ENCODE measurements at regions not wholly inside any gene's neighbourhood (a gene's known extent, or its start where the extent isn't known, plus 50 kb on each side); places are given as distances from the start of the nearest gene placed in this dataset.

DNA sequence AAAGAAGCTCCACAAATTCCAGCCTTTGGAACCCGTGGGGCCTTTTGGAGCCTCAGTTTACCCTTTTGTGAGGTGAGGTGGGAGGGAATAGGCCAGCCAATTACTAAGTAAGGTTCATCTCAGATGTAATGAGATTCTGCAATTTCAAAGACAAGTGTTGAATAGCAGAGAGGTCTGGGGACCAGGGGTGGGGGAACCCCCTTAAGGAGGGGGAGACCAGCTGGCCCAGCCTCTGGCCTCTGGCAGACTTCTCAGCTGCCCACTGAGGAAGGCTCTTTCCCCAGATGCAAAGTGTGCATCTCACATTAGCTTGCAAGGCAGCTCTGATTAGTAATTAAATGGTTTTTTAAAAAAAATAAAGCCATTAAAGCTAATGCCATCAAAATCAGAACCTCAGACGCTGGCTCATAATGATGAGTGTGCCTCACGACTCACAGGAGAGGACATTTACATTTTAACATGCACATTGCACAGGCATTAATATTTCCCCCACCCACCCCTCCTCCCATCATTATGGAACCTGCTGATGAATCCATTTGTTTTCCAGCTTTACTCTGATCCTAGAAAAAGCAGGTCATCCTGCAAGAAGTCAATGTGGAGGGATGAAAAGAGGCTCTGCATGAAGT, 176.7 kb upstream of the TLE3 start:
- Histone ChIP-seq H3K4me3 (no peak overlapping the region), H3K9ac (ENCODE audit: insufficient read length) (no peak overlapping the region), H3K9me3 (ENCODE audit: low read depth, low read length) (no peaks in the 10 kb centered on the region), H3K36me3 (ENCODE audit: insufficient read depth, low read length) (no peaks in the 10 kb centered on the region), H3K27ac (no peak overlapping the region)
- TF ChIP-seq POLR2AphosphoS5 (IDR thresholded peaks at IDR 0.05; ENCODE audit: borderline replicate concordance, low read depth, low read length) (no peak), EZH2 (IDR thresholded peaks at IDR 0.05) (no peak)
- DNase-seq (ENCODE audit: low read depth, low spot score): no peak

DNA sequence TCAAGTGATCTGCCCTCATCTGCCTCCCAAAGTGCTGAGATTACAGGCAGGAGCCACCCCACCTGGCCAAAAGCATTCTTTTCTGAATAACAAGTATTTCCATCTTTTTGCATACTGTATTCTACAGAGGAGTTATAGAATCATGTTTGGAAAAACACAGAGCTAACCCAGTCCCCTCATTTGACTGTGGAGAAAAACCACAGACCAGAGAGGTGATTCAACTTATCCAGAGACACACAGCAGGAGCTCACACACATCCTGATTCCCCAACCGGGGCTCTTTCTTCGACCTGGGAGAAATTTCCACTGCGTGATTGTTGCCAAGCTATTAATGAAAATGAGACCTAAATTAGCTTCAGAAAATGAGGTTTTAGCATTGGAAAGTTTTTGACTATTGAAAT, 176.1 kb upstream of the TLE3 start:
- H3K4me3 ChIP-seq: no peak overlapping the region
- no peak overlapping the region for H3K27ac ChIP-seq
- no peaks in the 10 kb centered on the region for H3K9me3 ChIP-seq (ENCODE audit: low read depth, low read length)
- H3K36me3 ChIP-seq (ENCODE audit: insufficient read depth, low read length): no peaks in the 10 kb centered on the region
- TF ChIP-seq POLR2AphosphoS5 (IDR thresholded peaks at IDR 0.05; ENCODE audit: borderline replicate concordance, low read depth, low read length) (no peak), EZH2 (IDR thresholded peaks at IDR 0.05) (no peak), FOXP2 (optimal IDR thresholded peaks at IDR 0.05; ENCODE audit: control extremely low read depth, extremely low read length, insufficient read depth) (no peak)
- DNase-seq (ENCODE audit: low read depth, low spot score): no peak
- no peak overlapping the region for H3K9ac ChIP-seq (ENCODE audit: insufficient read length)

DNA sequence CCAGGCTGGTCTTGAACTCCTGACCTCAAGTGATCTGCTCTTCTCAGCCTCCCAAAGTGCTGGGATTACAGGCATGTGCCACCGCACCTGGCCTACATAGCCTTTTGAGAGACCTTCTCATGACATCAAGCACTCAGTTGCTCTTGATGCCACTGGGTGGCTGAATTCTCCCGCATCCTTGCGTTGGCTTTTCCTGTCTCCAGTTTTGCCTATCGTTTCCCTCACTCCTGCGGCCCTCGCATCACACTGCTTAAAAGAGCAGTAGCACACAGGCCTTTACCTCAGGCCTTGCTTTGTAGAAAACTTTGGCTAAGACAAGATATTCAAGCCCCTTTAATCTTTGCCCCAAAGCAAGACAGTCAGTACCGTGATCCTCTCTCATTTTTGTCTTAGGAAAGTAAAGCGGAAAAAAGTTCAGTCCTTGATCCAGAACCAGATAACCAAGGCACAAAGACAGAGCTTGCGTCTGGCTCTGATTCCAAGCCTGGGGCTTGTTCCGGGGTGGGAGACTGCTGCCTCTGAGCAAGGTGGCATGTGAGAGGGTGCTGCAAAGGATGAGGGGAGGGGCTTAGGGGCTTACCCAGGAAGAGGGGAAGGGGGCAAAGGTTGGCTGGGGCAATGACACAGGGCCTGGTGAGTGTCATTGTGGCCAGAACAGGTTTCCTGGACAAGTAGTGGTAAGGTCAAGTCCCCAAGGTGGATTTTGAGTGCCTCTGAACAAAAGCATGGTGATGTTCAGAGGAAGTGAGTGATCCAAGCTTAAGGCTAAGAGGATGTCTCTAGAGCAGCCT, 175.0 kb upstream of the TLE3 start:
- Histone ChIP-seq H3K9ac (ENCODE audit: insufficient read length) (no peak overlapping the region), H3K36me3 (ENCODE audit: insufficient read depth, low read length) (no peaks in the 10 kb centered on the region), H3K4me3 (no peak overlapping the region), H3K27ac (no peak overlapping the region), H3K9me3 (ENCODE audit: low read depth, low read length) (no peaks in the 10 kb centered on the region)
- no peak for DNase-seq (ENCODE audit: low read depth, low spot score)
- TF ChIP-seq POLR2AphosphoS5 (IDR thresholded peaks at IDR 0.05; ENCODE audit: borderline replicate concordance, low read depth, low read length) (no peak), FOXP2 (optimal IDR thresholded peaks at IDR 0.05; ENCODE audit: control extremely low read depth, extremely low read length, insufficient read depth) (no peak), EZH2 (IDR thresholded peaks at IDR 0.05) (no peak)

DNA sequence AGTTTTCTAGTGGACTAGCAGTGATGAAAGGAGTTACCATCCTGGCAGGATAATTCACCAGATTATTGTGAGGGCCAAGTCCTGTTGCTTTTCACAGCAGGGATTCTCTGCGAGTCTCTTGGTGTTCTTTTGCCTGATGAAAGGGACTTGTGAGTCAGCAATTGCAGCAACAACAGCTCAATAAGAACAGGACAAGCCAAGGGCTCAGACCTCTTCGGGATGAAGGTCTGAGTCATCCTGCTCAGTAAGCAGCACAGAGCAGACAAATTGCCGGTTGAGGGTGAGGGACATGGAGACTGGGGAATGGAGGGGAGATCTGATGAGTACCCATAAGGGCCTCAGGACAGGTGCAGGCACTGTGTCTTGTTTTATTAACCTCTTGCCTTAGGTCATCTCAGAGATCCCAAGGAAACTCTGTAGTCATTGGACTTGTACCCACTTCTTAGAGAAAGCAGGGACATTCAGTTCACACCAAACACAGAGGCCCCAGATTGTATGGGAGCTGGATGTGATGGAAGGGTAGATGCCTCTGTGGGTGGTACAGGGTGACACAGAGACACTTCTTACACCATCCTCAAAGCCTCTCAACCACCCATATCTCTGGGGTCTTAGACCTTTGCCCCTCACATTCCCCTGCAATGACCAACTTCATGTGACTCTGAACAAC, 173.8 kb upstream of the TLE3 start:
- no peaks in the 10 kb centered on the region for H3K9me3 ChIP-seq (ENCODE audit: low read depth, low read length)

DNA sequence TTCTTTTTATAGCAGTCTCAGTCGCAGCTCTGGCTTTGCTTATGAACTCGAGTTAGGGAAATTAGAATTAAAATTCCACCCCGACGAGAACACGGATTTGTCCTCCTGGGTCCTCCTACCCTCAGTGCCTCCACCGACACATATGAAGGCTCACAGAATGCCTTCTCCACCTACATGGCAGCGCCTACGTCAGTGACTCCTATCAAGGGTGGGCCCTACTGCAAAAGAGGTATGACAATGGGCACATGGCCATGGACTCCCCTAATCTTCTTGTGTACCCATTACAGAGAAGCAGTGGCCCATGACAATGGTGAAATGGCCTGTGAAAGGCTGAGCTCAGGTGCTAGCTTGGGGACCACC, 173.0 kb upstream of the TLE3 start:
- no peaks in the 10 kb centered on the region for H3K36me3 ChIP-seq (ENCODE audit: insufficient read depth, low read length)
- no peak for DNase-seq (ENCODE audit: low read depth, low spot score)
- H3K27ac ChIP-seq: no peak overlapping the region
- H3K4me3 ChIP-seq: peak overlapping the region; percentile 34
- H3K9ac ChIP-seq (ENCODE audit: insufficient read length): no peak overlapping the region
- no peak for TF ChIP-seq FOXP2 (optimal IDR thresholded peaks at IDR 0.05; ENCODE audit: control extremely low read depth, extremely low read length, insufficient read depth)
- no peak for TF ChIP-seq POLR2AphosphoS5 (IDR thresholded peaks at IDR 0.05; ENCODE audit: borderline replicate concordance, low read depth, low read length)
- no peak for TF ChIP-seq EZH2 (IDR thresholded peaks at IDR 0.05)
- H3K9me3 ChIP-seq (ENCODE audit: low read depth, low read length): no peaks in the 10 kb centered on the region

More for the DNA sequence above, 173.8 kb upstream of the TLE3 start:
- no peaks in the 10 kb centered on the region for H3K36me3 ChIP-seq (ENCODE audit: insufficient read depth, low read length)
- H3K4me3 ChIP-seq: no peak overlapping the region
- TF ChIP-seq EZH2 (IDR thresholded peaks at IDR 0.05) (no peak), FOXP2 (optimal IDR thresholded peaks at IDR 0.05; ENCODE audit: control extremely low read depth, extremely low read length, insufficient read depth) (no peak), POLR2AphosphoS5 (IDR thresholded peaks at IDR 0.05; ENCODE audit: borderline replicate concordance, low read depth, low read length) (no peak)
- no peak overlapping the region for H3K9ac ChIP-seq (ENCODE audit: insufficient read length)
- DNase-seq (ENCODE audit: low read depth, low spot score): no peak
- no peak overlapping the region for H3K27ac ChIP-seq

DNA sequence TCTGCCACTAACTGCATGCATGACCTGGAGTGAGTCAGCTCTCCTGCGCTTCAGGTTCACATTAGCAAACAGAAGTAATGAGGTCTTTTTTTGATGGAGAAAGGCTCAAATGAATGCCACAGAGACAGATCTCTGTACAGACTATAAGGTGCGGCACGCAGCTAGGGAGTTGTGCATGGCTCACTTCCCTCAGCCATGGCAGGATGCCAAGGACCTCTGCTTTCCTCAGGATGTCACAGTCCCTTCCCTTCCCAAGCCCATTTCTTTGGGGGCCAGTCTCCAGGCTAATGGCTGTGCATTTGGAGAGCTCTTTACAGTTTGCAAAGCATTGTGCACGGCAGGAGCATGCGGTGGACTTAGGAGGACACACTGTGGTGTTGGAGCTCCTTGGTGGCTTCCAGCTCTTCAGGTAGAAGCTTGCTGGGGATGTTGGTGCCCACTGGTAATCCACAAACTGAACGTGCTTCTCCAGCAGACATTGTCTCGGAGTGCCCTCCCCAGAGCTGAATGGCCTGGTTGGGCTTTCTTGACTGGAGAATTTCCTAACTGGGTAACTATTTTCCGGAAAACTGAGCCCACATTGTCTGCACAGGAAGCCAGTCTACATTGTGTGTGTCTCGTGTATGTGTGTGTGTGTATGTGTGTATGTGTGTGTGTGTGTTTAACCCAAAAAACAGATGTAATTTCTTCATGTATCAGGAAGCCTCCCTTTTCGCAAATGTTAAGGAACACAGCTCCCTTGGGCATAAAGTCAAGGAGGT, 172.5 kb upstream of the TLE3 start:
- no peak overlapping the region for H3K9ac ChIP-seq (ENCODE audit: insufficient read length)
- no peak overlapping the region for H3K27ac ChIP-seq
- TF ChIP-seq FOXP2 (optimal IDR thresholded peaks at IDR 0.05; ENCODE audit: control extremely low read depth, extremely low read length, insufficient read depth): no peak
- TF ChIP-seq POLR2AphosphoS5 (IDR thresholded peaks at IDR 0.05; ENCODE audit: borderline replicate concordance, low read depth, low read length): no peak
- no peak for TF ChIP-seq EZH2 (IDR thresholded peaks at IDR 0.05)
- no peaks in the 10 kb centered on the region for H3K9me3 ChIP-seq (ENCODE audit: low read depth, low read length)
- DNase-seq (ENCODE audit: low read depth, low spot score): peak; percentile 42
- peak overlapping the region; percentile 34 for H3K4me3 ChIP-seq
- no peaks in the 10 kb centered on the region for H3K36me3 ChIP-seq (ENCODE audit: insufficient read depth, low read length)

DNA sequence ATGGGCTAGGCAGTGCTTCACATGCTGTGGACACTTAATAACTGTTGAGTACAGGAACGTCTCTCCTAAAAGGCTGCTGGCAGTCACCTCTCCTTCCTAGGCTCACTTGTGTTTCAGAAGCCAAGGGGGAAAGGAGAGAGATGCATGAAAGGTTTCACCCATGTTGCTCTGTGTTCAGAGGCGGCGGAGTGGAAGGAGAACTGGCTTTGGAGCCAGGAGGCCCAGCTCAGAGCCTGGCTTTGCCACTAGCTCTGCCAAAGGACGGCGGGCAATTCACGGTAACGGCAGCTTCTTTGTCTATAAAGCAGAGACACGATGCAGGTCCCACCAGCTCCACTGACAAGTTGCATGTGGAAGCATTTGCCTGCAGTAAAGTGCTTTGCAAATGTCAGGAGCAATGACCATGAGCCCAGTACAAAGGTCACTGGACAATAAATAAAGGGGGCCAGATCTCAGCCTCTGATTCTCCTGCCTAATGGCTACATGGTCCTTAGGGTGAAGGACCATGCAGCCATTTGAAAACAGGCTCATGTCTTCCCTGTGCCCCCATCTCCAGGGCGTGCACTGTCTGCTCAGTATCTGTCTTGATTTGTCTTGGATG, 171.7 kb upstream of the TLE3 start:
- no peaks in the 10 kb centered on the region for H3K9me3 ChIP-seq (ENCODE audit: low read depth, low read length)
- no peak overlapping the region for H3K4me3 ChIP-seq
- no peak overlapping the region for H3K9ac ChIP-seq (ENCODE audit: insufficient read length)
- H3K27ac ChIP-seq: no peak overlapping the region
- no peak for DNase-seq (ENCODE audit: low read depth, low spot score)
- H3K36me3 ChIP-seq (ENCODE audit: insufficient read depth, low read length): no peaks in the 10 kb centered on the region
- TF ChIP-seq POLR2AphosphoS5 (IDR thresholded peaks at IDR 0.05; ENCODE audit: borderline replicate concordance, low read depth, low read length) (no peak), FOXP2 (optimal IDR thresholded peaks at IDR 0.05; ENCODE audit: control extremely low read depth, extremely low read length, insufficient read depth) (no peak), EZH2 (IDR thresholded peaks at IDR 0.05) (no peak)

All from SK-N-MC (cell line).